ENCODE measurements at regions not wholly inside any gene's neighbourhood (a gene's known extent, or its start where the extent isn't known, plus 50 kb on each side); places are given as distances from the start of the nearest gene placed in this dataset.

DNA sequence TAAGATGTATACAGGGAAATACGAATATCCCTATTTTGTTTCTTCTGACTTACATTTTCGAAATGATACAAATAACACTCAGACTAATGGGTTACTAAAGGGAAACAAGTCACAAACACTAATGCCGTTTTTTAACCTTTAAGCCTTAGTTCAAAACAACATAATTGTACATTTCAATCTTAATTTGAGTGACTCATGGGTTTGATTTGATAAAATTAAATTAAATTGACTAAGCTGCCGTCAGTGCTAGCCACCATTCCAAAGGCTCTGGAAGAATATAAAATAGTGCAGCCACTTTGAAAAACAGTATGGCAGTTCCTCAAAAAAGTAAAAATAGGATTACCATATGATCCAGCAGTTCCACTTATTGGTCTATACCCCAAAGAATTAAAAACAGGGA lies 133.8 kb upstream of the NT5C1B start:
- Histone ChIP-seq H3K27me3 (ENCODE audit: insufficient read depth, poor library complexity, severe bottlenecking) (no peaks in the 10 kb centered on the region), H3K27ac (replicated peaks) (no peak overlapping the region), H3K4me3 (replicated peaks; ENCODE audit: insufficient read depth, low read length) (no peak overlapping the region)
- TF ChIP-seq, protein P1, sequence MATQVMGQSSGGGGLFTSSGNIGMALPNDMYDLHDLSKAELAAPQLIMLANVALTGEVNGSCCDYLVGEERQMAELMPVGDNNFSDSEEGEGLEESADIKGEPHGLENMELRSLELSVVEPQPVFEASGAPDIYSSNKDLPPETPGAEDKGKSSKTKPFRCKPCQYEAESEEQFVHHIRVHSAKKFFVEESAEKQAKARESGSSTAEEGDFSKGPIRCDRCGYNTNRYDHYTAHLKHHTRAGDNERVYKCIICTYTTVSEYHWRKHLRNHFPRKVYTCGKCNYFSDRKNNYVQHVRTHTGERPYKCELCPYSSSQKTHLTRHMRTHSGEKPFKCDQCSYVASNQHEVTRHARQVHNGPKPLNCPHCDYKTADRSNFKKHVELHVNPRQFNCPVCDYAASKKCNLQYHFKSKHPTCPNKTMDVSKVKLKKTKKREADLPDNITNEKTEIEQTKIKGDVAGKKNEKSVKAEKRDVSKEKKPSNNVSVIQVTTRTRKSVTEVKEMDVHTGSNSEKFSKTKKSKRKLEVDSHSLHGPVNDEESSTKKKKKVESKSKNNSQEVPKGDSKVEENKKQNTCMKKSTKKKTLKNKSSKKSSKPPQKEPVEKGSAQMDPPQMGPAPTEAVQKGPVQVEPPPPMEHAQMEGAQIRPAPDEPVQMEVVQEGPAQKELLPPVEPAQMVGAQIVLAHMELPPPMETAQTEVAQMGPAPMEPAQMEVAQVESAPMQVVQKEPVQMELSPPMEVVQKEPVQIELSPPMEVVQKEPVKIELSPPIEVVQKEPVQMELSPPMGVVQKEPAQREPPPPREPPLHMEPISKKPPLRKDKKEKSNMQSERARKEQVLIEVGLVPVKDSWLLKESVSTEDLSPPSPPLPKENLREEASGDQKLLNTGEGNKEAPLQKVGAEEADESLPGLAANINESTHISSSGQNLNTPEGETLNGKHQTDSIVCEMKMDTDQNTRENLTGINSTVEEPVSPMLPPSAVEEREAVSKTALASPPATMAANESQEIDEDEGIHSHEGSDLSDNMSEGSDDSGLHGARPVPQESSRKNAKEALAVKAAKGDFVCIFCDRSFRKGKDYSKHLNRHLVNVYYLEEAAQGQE (IDR thresholded peaks at IDR 0.05; ENCODE audit: insufficient replicate concordance, low read depth): no peak
- TF ChIP-seq GABPA (IDR thresholded peaks at IDR 0.05; ENCODE audit: low read depth) (no peak), POLR2AphosphoS5 (IDR thresholded peaks at IDR 0.05; ENCODE audit: low read depth) (no peak), SPI1 (IDR thresholded peaks at IDR 0.05; ENCODE audit: borderline replicate concordance, low read depth) (no peak)
- TF ChIP-seq, protein P2, sequence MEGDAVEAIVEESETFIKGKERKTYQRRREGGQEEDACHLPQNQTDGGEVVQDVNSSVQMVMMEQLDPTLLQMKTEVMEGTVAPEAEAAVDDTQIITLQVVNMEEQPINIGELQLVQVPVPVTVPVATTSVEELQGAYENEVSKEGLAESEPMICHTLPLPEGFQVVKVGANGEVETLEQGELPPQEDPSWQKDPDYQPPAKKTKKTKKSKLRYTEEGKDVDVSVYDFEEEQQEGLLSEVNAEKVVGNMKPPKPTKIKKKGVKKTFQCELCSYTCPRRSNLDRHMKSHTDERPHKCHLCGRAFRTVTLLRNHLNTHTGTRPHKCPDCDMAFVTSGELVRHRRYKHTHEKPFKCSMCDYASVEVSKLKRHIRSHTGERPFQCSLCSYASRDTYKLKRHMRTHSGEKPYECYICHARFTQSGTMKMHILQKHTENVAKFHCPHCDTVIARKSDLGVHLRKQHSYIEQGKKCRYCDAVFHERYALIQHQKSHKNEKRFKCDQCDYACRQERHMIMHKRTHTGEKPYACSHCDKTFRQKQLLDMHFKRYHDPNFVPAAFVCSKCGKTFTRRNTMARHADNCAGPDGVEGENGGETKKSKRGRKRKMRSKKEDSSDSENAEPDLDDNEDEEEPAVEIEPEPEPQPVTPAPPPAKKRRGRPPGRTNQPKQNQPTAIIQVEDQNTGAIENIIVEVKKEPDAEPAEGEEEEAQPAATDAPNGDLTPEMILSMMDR (IDR thresholded peaks at IDR 0.05; ENCODE audit: insufficient read depth, low read length): no peak
- no peak for DNase-seq (ENCODE audit: low read depth in 1 of 2, low spot score in 1 of 2)

DNA sequence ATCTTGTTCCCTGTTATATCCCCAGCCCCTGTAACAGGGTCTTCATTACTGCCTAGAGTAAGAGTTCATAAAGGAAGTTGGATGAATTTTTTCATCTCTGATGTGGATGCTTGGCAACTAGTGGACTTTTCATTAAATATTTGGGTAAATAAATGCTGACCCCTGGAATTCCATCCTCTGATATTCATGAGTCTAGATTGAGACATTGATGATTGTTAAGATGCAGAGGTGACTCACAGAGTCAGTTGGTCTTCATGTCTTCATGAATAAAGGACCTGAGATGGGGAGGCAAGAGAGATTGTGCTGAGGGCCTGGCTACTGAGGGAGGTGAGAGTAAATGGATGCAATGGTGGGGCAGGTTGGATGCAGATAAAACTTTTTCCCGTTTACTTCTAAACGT lies 132.7 kb upstream of the NT5C1B start:
- no peak for TF ChIP-seq POLR2AphosphoS5 (IDR thresholded peaks at IDR 0.05; ENCODE audit: low read depth)
- TF ChIP-seq, protein P2 (IDR thresholded peaks at IDR 0.05; ENCODE audit: insufficient read depth, low read length): no peak
- TF ChIP-seq GABPA (IDR thresholded peaks at IDR 0.05; ENCODE audit: low read depth): no peak
- TF ChIP-seq SPI1 (IDR thresholded peaks at IDR 0.05; ENCODE audit: borderline replicate concordance, low read depth): no peak
- TF ChIP-seq, protein P1 (IDR thresholded peaks at IDR 0.05; ENCODE audit: insufficient replicate concordance, low read depth): no peak
- Histone ChIP-seq H3K27ac (replicated peaks) (no peak overlapping the region), H3K27me3 (ENCODE audit: insufficient read depth, poor library complexity, severe bottlenecking) (no peaks in the 10 kb centered on the region), H3K4me3 (replicated peaks; ENCODE audit: insufficient read depth, low read length) (no peak overlapping the region)
- DNase-seq (ENCODE audit: low read depth in 1 of 2, low spot score in 1 of 2): no peak

DNA sequence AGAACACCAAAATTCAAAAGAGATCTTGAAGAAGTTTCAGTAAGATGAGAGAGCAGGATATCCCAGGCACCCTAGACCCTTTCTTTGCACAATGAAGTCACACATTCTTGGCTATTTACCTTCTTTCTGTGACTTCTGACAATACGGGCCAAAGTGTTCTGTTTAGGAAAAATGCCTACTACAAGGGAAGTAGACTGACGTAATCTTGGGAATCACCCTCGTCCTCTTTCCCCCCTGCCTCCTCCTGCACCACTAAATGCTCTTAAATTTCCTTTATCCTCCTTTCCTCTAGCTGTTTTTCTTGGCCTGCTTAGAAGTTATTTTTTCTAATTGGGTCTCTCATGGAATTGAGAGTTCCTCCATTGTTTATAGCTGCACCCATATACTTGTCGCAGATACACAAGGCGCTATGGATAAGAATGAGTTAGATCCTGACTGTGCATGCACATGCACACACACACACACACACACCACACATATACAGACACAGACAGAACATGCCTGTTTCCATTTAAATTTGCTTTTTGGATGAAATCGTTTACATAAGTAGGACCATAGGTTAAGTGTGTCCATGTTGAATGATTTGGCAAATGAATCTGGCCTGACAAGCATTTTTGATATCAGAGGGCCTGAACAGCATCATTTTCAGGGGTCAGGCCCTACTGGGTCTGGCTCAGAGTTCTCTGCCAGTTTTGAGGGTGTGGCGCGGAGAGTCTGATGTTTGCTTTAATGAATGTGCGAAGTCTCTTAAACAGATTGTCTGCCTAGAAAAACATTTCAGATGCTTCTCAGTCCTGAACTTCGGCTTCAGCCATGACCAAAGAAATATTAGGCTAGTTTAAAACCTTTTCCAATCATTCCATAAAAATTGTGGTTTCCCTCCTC lies 131.9 kb upstream of the NT5C1B start:
- no peaks in the 10 kb centered on the region for H3K27me3 ChIP-seq (ENCODE audit: insufficient read depth, poor library complexity, severe bottlenecking)
- TF ChIP-seq, protein P2 (IDR thresholded peaks at IDR 0.05; ENCODE audit: insufficient read depth, low read length): no peak
- no peak for TF ChIP-seq GABPA (IDR thresholded peaks at IDR 0.05; ENCODE audit: low read depth)
- no peak overlapping the region for H3K4me3 ChIP-seq (replicated peaks; ENCODE audit: insufficient read depth, low read length)
- DNase-seq (ENCODE audit: low read depth in 1 of 2, low spot score in 1 of 2): no peak
- H3K27ac ChIP-seq (replicated peaks): no peak overlapping the region
